Lung (tissue), 11 donors: ENCODE measurements at regions not wholly inside any gene's neighbourhood (a gene's known extent, or its start where the extent isn't known, plus 50 kb on each side); places are given as distances from the start of the nearest gene placed in this dataset.

ENCODE experiments used
- ATAC-seq: fragments of 200-7000 bp; cut with Tn5 transposase; one replicate; pipeline ENCODE4 v1.9.1; 2020; ENCODE audit warnings: moderate number of reproducible peaks; ENCODE audit not compliant: insufficient read depth, low FRiP score
- DNase-seq, 3 donors: peaks; one replicate each; pipeline ENCODE4 v3.0.0-alpha.2; 2013 to 2017
- H3K27ac ChIP-seq, 2 donors: one replicate each; pipeline ENCODE4 v1.5.1; 2013; ENCODE audit warnings: mild to moderate bottlenecking in 2 of 2, moderate library complexity in 2 of 2, control low read depth in 1 of 2, inconsistent platforms in 1 of 2, low read depth in 1 of 2, low read length in 1 of 2
- H3K27me3 ChIP-seq, 3 donors: one replicate each; pipeline ENCODE4 v1.5.1; 2013; ENCODE audit warnings: low read length in 2 of 3; ENCODE audit not compliant: control insufficient read depth in 3 of 3, insufficient read depth in 3 of 3
- H3K36me3 ChIP-seq, 4 donors: one replicate each; pipeline ENCODE4 v1.5.1; 2013; ENCODE audit warnings: low read length in 4 of 4, mild to moderate bottlenecking in 1 of 4, moderate library complexity in 1 of 4; ENCODE audit not compliant: control insufficient read depth in 4 of 4, insufficient read depth in 4 of 4
- H3K4me1 ChIP-seq, 5 donors: one replicate each; pipeline ENCODE4 v1.5.1; 2013; ENCODE audit warnings: low read length in 5 of 5, mild to moderate bottlenecking in 2 of 5, moderate library complexity in 1 of 5; ENCODE audit not compliant: control insufficient read depth in 5 of 5, insufficient read depth in 5 of 5
- H3K4me3 ChIP-seq: one replicate; pipeline ENCODE4 v1.5.1; 2013; ENCODE audit warnings: mild to moderate bottlenecking, control low read depth, moderate library complexity
- H3K9ac ChIP-seq, 2 donors: one replicate each; pipeline ENCODE4 v1.5.1; 2013; ENCODE audit warnings: low read length in 2 of 2, control low read depth in 1 of 2; ENCODE audit not compliant: insufficient read depth in 1 of 2
- H3K9me3 ChIP-seq, 4 donors: one replicate each; pipeline ENCODE4 v1.5.1; 2013; ENCODE audit warnings: low read length in 3 of 4, mild to moderate bottlenecking in 1 of 4, moderate library complexity in 1 of 4; ENCODE audit not compliant: control insufficient read depth in 4 of 4, insufficient read depth in 3 of 4
- CTCF ChIP-seq: IDR thresholded peaks from 2 replicates; pipeline ENCODE4 v1.5.1; 2012; ENCODE audit warnings: mild to moderate bottlenecking; ENCODE audit errors: control extremely low read depth, extremely low read depth
- WGBS, 2 donors: extraction: QIAGEN DNeasy Blood & Tissue Kit; methylation state at CpG; one replicate each; pipeline ENCODE4 v1.1.7; 2013; 5-methylcytosine and 5-hydroxymethylcytosine counted together
- donor health status: control.
- donor health status: control.
- donor health status: Bipolar disorder and iron deficiency.
- donor health status: healthy.
- donor health status: DM: yes; HTN: yes; CAD: no.

DNA sequence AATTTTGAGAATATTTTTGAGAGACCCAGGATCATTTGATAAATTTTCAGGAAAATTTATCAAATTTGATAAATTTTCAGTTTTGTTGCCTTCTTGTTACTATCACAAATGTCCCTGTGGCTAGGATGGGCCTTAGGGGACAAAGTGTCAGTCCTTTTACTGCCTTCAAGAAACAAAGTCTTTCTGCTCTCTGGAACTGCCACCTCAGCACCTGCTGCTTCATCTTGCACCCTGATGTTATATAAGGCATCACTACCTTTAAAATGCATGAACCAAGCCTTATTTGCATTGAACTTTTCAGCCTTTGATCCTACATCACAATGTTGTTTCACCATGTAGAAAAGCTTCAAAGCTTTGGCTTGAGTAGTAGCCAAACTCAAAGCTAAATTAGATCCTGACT lies 123.0 kb upstream of the CNTLN start:
- ATAC-seq: no peak

GRCh38 chr9:17009071-17009470 lies 125.8 kb upstream of the CNTLN start:
- DNase-seq (peak in 2 of 3 donors; percentile 34 to 49), ATAC-seq (no peak)
- WGBS, 2 donors: 84 to 93% methylated on average over 2 of the region's 2 CpGs
- H3K27me3 ChIP-seq: no peaks in the 10 kb centered on the region
- H3K9ac ChIP-seq: no peak overlapping the region
- no peak overlapping the region for H3K4me3 ChIP-seq
- no peaks in the 10 kb centered on the region for H3K36me3 ChIP-seq
- TF ChIP-seq CTCF: no peak
- H3K27ac ChIP-seq: no peak overlapping the region
- H3K9me3 ChIP-seq: peaks cover 0 to 2% (median 0%) of the 10 kb centered on the region in 4 donors
- H3K4me1 ChIP-seq: peaks cover 0 to 16% (median 3%) of the 10 kb centered on the region in 5 donors

More for the DNA sequence above, 123.0 kb upstream of the CNTLN start:
- H3K4me1 ChIP-seq: no peaks in the 10 kb centered on the region
- H3K27ac ChIP-seq: no peak overlapping the region
- no peak for TF ChIP-seq CTCF
- H3K36me3 ChIP-seq: no peaks in the 10 kb centered on the region
- no peaks in the 10 kb centered on the region for H3K27me3 ChIP-seq
- H3K9me3 ChIP-seq: peaks cover 0 to 4% (median 0%) of the 10 kb centered on the region in 4 donors
- no peak overlapping the region for H3K9ac ChIP-seq
- DNase-seq: no peak
- H3K4me3 ChIP-seq: no peak overlapping the region

DNA sequence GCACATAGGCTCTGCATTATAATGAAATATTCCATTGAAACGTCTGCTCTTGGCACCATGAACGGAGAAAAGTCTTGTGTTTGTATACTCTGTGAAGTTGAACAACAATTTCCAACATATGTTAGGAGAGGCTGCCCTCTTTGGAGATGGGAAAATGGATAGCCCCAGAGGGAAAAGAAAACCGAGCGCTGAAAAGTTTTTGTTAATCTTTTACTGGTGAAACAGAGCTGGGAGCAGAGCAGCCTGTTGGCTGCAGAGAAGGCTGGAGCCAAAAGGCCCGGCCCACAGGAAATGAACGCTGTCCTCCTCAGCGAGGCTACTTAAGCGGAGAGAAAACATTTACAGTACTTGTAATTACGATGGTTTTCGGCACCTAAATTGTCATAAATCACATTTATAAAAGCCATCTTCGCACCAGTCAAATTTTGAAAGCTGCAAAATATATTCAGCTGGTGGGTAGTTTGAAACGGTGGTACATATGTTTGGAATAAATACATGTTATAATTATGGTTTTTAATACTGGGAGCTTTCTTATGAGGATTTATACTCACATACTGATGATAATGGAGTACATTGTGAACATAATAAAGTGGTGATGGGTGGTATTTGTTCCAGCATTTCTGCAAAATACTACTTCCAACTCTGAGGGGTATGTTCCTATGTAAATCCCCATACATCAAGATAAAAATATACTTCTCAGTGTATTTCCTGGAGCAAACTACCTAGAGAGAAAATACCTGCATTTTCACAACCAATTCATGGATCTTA lies 129.6 kb upstream of the CNTLN start:
- Histone ChIP-seq H3K9ac (peak overlapping the region in 1 of 2 donors; percentile 82), H3K36me3 (no peaks in the 10 kb centered on the region), H3K27me3 (no peaks in the 10 kb centered on the region), H3K27ac (no peak overlapping the region), H3K9me3 (no peaks in the 10 kb centered on the region), H3K4me3 (no peak overlapping the region), H3K4me1 (peaks cover 0 to 19% (median 5%) of the 10 kb centered on the region in 5 donors)
- peak; percentile 85 to 95 (median 95) for DNase-seq
- TF ChIP-seq CTCF: no peak
- peak; percentile 51 for ATAC-seq
- 16 to 34% methylated on average over 12 of the region's 12 CpGs for WGBS, 2 donors
